ENCODE measurements at regions not wholly inside any gene's neighbourhood (a gene's known extent, or its start where the extent isn't known, plus 50 kb on each side); places are given as distances from the start of the nearest gene placed in this dataset.

DNA sequence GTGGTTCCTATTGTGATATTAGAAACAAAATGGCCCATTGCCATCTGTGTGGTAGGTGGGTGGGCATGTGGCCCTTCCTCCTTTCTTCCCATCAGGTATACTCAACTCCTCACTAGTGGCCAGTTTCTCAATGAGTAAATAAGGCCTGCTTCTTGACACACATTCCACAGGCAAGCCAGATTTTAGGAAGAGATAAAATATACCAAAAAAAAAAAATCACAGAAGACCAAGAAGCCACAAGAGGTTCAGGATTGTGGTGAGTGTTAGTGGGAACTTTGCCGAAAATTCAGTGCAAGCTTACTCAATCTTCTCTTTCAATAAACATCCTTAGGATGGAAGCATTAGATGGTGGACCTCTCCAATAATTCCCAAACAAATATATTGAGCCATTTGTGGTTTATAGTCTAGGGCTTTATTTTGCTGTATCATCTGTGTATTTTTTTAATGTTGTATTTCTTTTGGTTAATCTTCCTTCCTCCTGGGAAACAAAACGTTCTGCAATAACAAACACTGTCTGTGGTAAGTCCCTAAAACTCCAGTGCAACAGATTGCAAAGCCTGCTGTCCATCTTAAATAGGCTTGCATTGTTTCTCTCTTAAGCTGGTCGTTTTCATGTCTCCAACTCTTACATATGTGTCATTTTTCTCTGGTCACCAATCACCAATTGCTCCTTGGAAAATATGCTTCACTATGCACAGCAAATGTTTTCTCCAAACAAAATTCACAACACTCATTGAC, 289.9 kb upstream of the KITLG start:
- peak; percentile 53 for DNase-seq (ENCODE audit: low read depth)
- no peak overlapping the region for H3K4me3 ChIP-seq (ENCODE audit: low read depth, low read length)
- TF ChIP-seq, protein P1, sequence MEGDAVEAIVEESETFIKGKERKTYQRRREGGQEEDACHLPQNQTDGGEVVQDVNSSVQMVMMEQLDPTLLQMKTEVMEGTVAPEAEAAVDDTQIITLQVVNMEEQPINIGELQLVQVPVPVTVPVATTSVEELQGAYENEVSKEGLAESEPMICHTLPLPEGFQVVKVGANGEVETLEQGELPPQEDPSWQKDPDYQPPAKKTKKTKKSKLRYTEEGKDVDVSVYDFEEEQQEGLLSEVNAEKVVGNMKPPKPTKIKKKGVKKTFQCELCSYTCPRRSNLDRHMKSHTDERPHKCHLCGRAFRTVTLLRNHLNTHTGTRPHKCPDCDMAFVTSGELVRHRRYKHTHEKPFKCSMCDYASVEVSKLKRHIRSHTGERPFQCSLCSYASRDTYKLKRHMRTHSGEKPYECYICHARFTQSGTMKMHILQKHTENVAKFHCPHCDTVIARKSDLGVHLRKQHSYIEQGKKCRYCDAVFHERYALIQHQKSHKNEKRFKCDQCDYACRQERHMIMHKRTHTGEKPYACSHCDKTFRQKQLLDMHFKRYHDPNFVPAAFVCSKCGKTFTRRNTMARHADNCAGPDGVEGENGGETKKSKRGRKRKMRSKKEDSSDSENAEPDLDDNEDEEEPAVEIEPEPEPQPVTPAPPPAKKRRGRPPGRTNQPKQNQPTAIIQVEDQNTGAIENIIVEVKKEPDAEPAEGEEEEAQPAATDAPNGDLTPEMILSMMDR (IDR thresholded peaks at IDR 0.05; ENCODE audit: insufficient read depth, low read depth, low read length, missing control alignments), result no peak

DNA sequence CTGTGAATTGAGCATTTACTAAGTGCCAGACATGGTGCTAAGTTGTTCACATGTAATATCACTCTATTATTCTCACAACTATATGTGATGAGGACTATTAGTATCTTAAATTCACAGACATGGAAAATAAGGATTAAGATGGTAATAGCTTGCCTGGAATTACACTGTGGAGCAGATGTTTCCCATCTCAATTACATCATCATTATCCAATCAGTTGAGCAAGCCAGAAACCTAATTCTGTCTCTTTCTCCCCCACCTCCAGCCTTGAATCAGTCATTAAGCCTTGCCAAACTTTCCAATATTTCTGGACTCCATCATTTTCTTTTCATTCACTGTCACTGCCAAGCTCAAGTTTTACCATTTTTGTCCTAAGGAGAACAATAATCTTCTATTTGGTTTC, 287.8 kb upstream of the KITLG start:
- DNase-seq (ENCODE audit: low read depth), result no peak
- TF ChIP-seq, protein P1 (IDR thresholded peaks at IDR 0.05; ENCODE audit: insufficient read depth, low read depth, low read length, missing control alignments), result no peak

DNA sequence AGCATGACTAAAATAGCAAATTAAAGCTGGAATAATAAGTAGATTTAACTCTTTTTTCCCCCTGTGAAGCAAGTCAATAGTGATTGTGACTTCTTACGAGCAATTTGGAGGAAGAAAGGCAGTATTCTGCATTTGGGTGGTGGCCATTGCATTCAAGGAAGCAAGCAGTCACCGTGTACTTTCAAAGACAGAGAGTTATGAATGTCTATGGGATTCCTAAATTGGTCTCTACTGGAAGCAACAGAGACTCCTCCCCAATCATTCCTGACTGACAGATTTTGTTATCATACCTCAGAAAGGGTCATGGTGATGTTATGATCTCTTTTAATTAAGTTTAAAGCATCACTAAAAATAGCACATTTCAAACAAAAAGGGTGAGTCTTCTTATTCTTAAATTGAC, 287.2 kb upstream of the KITLG start:
- TF ChIP-seq, protein P1 (IDR thresholded peaks at IDR 0.05; ENCODE audit: insufficient read depth, low read depth, low read length, missing control alignments), result no peak
- no peak for DNase-seq (ENCODE audit: low read depth)
- no peak overlapping the region for H3K4me3 ChIP-seq (ENCODE audit: low read depth, low read length)

More for the DNA sequence above, 287.8 kb upstream of the KITLG start:
- H3K4me3 ChIP-seq (ENCODE audit: low read depth, low read length), result no peak overlapping the region

DNA sequence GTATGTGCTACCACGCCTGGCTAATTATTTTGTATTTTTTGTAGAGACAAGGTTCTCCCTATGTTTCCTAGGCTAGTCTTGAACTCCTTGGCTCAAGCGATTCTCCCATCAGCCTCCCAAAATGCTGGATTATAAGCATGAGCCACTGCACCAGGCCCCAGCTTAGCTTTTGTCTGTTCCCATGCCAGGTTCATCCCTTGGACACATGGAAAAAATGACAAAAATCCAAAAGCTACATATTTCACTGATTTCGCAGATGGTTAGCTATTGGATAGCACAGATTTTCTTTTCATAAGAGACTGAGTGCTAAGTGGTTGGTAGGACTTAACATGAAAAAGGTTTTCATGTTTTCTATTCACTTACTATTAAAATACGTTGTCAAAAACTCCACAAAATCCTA, 286.6 kb upstream of the KITLG start:
- no peak for DNase-seq (ENCODE audit: low read depth)
- TF ChIP-seq, protein P1 (IDR thresholded peaks at IDR 0.05; ENCODE audit: insufficient read depth, low read depth, low read length, missing control alignments), result no peak
- H3K4me3 ChIP-seq (ENCODE audit: low read depth, low read length), result no peak overlapping the region

DNA sequence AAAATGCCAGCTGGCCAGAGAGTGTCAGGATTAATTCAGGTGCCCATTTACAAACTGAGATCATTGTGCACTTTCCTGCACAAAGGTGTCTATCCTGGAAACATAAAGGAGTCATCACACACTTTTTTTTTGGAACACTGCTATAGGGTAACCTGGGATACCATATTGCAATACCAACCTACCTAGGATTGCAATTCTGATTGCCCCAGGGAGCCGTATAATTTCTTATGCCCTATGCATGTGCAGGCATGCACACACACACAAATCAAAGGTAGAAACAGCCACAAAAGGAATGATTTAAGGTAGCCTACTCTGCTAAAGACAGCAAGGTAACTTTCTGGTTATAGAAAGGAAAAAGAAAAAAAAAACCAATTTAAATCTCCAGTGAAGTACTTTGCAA, 285.3 kb upstream of the KITLG start:
- H3K4me3 ChIP-seq (ENCODE audit: low read depth, low read length), result no peak overlapping the region
- DNase-seq (ENCODE audit: low read depth), result no peak
- TF ChIP-seq, protein P1 (IDR thresholded peaks at IDR 0.05; ENCODE audit: insufficient read depth, low read depth, low read length, missing control alignments), result no peak

DNA sequence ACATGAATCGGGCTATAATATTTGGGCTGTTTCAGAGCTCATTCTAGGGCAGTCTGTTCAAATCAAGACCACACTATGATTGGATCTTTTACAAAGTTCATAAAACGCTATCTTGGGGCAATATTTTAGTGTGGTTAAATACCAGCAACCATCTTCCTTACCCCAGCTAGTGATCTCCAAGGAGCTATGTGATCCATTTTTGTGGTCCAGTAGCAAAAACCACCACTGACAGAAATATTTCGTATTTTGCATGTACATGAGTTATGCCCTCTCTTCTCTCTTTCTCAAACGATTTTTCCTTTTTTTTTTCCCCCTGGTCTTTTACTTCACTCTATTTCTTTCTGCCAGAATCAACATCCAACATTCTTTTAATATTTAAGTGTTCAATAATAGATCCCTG, 280.6 kb upstream of the KITLG start:
- no peak for DNase-seq (ENCODE audit: low read depth)
- no peak overlapping the region for H3K4me3 ChIP-seq (ENCODE audit: low read depth, low read length)
- TF ChIP-seq, protein P1 (IDR thresholded peaks at IDR 0.05; ENCODE audit: insufficient read depth, low read depth, low read length, missing control alignments), result no peak

DNA sequence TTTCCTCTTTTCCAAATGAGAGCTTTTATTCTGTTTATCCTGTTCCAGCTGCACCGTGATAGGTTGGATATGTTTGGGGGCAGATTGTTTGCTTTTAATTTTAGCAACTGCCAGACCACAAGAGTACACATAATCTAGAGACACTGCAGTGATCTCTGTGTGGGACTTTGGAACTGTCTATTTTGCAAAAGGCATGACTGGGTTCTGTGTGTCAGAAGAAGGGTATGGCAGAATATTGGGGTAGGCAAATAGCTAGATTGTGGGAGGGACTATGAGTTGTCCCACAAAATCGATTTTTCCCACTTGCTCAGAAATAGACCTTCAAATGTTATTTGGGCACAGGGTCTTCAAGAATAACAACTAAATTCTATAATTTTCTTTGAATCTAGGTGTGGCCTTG, 275.9 kb upstream of the KITLG start:
- TF ChIP-seq, protein P1 (IDR thresholded peaks at IDR 0.05; ENCODE audit: insufficient read depth, low read depth, low read length, missing control alignments), result no peak
- no peak overlapping the region for H3K4me3 ChIP-seq (ENCODE audit: low read depth, low read length)
- DNase-seq (ENCODE audit: low read depth), result no peak

Data from GM12865 (cell line).